ENCODE measurements at regions not wholly inside any gene's neighbourhood (a gene's known extent, or its start where the extent isn't known, plus 50 kb on each side); places are given as distances from the start of the nearest gene placed in this dataset.

DNA sequence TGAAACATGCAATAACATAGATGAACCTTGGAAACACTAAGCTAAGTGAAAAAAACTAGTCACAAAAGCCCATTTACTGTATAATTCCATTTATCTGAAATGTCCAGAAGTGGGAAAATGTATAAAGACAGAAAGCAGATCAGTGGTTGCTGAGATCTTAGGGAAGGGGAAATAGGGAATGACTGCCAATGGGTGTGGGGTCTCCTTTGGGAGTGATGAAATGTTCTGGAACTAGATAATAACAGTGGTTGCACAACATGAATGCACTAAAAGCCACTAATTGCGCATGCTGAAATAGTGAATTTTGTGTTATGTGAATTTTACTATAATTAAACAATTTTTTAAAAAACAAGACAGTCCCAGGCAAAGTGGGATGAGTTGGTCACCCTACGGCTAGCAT is 472.8 kb downstream of the CCDC171 start:
- no peak for DNase-seq (ENCODE audit: low spot score)

DNA sequence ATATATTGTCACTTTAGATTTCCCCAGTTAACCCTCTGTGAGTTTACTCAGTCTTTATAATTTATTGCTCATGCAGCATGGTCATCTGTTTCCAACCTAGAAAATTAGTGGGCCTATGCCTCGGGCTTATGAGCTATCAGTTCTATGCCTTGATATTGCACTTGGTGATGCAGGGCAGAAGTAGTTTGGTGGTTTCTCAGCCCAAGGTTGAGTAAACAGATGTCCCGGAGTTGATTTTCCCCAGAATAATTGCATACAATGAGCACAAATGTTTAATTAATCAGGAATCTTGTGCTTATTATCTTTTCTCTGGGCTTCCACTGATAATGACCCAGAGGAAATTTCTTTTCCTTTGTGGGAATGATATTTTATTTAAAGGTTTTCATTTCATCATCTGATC is 474.0 kb downstream of the CCDC171 start:
- no peak for DNase-seq (ENCODE audit: low spot score)

DNA sequence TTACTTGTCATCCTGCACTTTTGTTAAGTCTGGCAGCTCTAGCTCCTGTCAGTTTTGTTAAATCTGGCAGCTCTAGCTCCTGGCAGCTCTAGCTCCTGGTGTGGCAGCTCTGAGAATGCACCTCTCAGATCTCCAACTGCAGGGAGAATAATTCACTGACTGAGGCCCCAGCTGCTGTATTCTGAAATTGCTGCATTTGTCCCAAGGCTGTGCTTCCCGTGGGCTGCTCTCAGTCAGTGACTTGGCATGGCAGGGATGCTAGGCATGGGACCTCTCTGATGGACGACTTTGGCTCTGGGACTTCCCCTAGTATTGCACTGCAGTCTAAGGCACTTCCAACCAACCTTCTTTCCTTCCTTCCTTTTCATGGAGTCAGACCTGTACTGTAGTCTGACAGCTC is 475.7 kb downstream of the CCDC171 start:
- no peak for DNase-seq (ENCODE audit: low spot score)

DNA sequence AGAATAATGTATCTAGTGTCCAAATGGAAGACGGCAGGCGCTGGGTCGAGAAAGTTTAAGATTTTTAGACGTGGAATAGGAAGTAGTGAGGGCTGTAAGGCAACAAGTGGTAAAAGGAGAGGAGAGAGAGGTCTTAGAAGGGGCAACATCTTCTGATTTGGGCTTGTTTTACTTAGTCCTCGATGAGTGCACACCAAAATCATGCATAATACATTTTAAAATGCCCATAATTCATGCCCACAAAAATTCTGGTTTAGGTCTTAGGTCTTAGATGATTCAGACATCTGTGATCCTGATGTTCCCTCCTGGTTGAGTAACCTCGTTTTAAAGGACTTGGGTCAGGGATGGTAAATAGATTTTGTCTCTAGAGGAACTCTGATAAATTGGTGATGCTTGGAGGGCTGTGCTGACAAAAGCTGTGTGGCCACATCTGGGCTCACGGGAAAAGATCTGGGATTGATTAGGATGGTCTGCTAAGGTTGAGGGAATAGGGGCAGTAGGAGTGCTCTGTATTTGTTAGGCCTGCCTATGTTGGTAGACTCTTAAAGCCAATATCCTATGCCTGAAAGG is 476.3 kb downstream of the CCDC171 start:
- no peak for DNase-seq (ENCODE audit: low spot score)

DNA sequence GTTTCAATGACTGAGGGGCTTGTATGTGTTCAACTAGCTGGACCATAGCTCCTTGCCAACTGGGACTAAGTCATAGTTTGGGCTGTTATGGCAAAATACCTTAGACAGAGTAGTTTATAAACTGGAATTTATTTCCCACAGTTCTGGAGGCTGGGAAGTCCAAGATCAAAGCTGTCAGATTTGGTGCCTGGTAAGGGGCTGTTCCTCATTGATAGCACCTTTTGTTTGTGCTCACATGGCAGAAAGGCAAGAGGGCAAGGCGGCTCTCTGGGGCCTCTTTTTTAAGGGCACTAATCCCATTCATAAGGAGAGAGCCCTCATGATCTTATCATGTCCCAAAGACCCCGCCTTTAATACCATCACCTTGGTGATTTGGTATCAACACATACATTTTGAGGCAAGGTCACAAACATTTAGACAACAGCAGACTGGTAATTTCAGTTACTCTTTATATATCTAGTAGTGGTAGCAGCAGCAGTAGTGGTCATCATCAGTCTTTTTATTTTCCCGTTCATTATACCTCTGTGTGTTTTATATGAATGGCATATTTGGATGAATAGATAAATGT is 477.0 kb downstream of the CCDC171 start:
- DNase-seq (ENCODE audit: low spot score): no peak

DNA sequence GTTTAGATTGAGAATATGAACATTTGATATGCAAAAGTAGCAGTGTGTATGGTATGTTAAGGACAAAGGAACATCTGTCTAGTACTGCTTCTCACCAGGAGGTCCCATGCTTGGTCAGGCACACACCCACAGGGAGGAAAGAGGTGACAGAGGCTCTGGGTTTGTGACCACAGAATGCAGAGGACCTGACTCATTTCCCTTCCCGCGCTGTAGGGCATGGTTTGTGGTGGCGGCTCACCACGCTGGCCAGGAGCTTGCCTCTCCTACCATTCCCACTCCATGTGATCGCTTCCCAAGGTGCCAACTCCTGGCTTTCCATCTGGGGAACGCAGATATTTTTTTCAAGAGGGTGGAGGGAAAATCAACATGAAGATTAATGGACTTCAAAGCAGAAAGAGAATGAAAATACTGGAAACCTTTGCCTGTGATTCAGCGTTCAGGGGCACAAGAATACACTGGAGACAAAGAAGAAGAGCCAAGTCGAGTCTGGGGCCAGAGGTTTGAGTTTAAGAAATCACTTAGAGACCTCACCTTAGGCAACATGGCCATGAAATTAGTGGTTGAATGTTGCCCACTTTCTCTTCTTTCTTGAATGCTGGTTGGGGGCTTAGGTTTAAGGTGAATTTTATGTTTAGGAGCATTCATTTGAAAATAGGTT is 477.8 kb downstream of the CCDC171 start:
- DNase-seq (ENCODE audit: low spot score): no peak

DNA sequence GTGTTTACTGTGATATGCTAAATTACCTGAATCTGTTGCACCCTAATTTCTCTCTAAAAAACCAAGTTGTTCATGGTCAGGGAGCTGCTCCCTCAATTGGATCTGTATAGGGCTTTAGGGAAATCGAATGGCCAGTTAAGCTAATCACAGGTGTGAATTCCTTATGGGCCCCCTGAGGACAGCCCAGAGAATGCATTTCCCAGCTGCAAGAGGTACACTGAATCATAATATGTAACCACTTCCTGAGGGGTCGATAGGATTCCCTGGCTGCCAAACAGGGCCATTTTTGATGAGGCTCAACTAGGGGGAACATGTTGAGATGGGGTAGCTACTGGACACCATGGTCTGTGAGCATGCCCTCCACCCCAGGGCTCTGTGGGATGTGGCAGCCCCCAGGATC is 478.6 kb downstream of the CCDC171 start:
- DNase-seq (ENCODE audit: low spot score): no peak

DNA sequence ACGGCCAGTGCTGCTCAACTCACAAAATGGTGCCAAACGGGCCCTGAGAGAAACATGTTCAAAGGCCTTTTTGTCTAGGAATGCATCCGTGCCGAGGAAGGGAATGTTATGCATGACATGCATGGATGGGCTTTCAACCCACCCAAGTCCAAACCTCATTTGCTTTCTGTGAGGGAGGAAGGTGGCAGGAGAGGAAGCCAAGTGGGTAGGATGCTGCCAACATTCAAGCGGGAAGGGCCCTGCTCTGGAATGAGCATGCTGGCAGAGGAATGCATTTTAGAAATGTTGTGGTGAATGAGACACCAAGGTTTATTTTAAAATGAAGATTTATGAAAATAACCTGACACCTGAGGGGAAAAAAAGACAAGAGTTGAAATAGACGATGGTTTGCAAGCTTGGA is 479.1 kb downstream of the CCDC171 start:
- no peak for DNase-seq (ENCODE audit: low spot score)

DNA sequence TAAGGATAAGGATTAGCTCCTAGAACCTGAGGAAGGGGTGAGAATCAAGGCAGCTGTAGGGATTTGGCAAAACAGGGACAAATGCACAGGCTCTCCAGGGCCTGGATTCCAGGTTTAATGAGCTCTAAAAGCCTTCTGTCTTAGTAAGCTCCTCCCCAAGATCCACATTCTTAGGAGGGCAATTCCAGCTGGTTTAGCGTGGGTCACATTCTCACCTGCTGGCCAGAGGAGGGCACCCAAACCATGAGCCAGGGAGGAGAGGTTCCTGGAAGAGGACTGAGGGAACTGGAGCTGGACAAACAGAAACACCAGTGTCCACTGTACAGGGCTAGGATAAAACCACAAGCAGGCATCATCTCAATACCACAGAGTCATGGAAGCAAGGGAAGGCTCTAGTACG is 480.0 kb downstream of the CCDC171 start:
- no peak for DNase-seq (ENCODE audit: low spot score)

DNA sequence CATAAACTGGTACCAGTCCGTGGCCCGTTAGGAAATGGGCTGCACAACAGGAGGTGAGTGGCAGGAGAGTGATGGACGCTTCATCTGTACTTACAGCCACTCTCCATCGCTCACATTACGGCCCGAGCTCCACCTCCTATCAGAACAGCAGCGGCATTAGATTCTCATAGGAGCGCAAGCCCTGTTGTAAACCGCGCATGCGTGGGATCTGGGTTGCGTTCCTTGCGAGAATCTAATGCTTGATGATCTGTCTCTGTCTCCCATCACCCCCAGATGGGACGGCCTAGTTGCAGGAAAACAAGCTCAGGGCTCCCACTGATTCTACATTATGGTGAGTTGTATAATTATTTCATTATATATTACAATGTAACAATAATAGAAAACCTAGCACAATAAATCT is 480.4 kb downstream of the CCDC171 start:
- DNase-seq (ENCODE audit: low spot score): no peak

DNA sequence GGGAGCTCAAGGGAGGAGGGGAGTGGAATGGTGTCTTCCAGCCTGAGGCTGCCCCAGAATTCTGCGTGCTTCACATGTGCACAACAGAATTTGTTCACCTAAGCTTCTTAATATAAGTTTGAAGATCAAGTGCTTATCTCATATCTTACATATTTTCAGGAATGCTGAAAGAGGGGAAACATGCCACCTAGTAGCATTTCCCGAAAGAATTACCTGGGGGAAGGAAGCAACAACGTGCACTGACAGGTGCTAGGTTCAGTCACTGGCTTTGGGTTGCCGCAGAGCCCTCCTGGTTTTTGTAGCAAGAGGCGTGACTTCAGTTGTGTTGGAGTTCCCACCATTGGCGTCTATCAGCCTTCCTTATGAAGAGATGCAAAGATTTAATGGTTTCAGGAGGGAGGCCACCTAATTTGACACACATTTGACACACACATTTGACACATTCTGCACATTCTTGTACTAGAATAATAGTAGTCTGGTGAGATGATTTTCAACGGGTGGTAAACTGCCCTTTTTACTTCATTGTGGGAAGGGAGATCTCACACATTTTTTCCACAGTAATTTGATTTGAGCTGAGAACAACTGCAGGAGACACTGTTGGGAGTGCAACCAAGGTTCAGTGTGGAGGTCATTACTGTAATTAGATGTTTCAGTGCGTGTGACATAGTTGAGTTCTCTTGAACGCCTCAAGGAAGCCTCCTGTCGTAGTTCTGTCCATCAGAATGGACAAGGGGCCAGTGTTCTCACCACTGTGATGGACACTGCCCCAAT is 481.3 kb downstream of the CCDC171 start:
- DNase-seq (ENCODE audit: low spot score): no peak

DNA sequence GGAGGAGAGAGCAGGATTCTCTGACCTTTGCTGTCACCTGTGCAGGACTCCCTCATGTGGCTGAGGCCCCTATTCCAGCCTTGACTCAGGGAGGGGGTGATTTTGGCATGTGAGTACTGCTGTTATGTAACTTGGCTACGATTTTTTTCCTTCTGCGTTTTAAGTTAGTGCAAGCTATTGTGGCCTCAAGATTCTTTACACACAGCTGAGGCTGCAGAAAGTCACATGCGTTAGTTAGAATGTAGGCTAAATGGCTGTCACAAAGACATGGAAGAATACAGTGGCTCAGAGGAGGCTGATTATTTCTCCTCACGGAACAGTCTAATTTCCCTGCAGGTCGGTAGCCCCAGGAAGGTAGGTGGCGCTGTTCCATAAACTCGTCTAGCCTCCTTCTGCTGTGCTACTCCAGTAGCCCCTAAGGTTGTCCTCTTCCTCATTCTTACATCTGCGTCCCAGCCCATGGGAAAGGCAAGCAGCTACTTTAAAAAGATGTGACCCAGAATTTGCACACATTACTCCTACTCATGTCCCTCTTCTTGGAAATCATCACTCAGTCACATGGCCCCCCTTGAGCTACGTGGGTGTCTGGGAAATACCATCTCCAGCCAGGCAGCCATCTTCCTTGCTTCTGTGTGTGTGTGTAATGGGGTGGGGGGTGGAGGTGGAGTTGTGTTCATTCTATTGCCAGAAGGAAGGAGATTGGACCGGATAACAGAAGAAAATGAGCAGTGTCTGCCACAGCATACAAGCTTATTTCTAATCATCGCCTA is 486.6 kb downstream of the CCDC171 start:
- DNase-seq (ENCODE audit: low spot score): peak; percentile 14

DNA sequence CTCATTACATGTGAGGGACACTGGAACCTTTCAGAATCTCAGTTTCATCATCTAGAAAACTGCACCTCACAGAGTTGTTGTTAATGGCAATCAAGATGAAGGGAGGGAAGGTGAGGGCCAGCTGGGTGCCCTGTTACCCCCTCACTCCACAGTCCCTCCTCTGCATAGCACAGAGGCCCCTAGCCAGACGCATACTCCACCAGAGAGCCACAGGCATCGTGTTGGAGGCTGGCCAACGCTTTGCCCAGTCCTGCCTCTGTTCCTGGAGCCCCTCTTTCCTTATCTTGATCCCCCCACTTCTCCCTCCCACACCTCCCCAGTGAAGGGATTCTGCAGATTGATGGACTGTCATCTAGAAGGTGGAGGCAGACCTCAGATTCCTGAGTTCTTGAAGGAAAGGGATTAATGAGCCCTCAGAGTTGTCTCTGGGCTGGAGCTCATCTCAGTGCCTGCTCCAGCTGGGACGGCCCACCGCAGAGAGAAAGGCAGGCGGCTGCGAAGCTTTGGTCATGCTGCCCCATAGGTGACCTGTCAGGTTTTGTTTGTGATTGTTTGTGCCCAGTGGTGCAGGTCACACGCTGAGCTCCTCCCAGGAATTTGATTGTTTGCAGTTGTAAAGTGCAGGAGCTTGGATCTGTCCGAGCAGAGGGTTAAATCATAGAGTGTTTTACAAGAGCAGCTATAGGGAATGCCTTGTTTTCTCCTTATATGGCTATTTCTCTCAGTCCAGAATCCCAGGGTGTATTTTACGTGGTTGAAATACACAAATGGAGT is 487.3 kb downstream of the CCDC171 start:
- no peak for DNase-seq (ENCODE audit: low spot score)

DNA sequence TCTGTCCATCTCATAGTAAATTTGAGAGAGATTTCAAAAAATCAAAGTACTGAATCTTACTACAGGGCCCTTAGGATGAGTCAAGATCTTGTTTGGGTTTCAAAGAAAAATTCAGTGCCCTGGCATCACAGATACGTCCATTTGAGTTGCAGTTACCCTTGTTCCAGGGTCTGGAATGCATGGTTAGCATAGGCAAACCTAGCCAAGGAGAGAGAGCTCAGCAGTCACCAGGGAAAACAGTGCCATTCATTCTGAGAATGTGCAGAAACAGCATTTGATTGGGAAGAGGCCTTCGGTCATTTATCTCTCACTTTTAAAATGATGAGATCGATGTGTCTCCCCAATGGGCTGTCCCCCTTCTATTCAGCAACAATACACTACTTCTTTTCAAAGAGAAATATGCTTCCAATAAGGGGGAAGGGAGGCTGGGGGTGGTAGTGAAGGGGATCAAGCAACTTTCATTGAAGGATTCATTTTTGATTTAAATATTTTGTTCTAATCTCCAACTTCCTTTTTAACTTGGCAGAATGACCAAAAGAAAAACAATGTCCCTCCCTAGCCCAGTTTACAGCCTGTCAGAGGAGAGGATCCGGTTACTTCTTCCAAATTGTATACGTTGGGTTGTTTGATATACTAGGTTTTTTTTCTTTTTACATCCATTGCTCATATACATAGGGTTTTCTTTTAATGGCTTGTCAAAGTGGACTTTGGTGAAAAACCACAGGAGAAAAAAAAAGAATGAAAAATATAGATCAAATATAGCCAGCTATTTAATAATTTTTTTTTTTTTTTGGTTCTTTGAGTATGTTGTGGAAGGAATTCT is 491.1 kb downstream of the CCDC171 start:
- DNase-seq (ENCODE audit: low spot score): no peak

DNA sequence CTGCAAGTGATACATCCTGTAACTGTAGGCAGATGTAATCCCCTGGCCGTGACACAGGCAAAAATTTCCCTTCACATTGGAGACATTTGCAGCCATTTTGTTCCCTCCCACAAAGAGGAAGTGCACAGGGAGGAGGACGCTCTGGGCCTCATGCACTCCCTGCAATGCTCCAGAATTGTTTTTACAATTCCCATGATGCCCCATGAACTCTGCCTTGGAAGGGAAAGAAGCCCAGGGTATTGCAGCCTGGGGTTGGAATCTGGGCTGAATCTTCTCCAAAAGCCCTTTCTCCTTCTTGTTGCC is 491.7 kb downstream of the CCDC171 start:
- no peak for DNase-seq (ENCODE audit: low spot score)

DNA sequence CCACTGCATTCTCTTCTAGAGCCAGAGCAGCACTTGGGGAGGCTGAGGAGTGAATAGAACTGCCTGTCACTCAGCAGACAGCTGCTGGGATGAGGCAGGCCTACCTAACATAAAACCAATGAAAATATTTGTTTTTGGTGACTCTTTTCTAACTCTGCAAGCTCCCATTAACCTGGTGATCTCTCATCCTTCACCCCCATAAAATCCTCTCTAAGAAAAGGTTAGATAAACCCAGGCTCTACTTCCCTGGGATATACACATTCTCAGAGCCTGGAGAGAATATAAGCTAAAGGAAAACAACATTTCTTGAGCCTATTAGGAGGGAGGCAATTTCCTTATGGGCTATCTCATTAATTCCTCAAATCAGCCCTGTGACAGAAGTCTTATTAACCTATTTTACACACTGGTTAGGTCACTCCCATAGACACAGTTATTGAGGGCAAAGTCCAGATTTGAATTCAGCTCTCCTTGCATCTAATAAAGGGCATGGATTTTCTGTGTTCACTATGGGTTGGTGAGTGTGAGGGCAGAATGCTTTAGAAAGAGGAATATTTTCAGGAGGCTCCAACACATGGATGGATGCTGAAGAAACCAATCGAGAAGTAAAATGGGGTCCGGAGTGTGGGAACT is 492.9 kb downstream of the CCDC171 start:
- DNase-seq (ENCODE audit: low spot score): no peak

DNA sequence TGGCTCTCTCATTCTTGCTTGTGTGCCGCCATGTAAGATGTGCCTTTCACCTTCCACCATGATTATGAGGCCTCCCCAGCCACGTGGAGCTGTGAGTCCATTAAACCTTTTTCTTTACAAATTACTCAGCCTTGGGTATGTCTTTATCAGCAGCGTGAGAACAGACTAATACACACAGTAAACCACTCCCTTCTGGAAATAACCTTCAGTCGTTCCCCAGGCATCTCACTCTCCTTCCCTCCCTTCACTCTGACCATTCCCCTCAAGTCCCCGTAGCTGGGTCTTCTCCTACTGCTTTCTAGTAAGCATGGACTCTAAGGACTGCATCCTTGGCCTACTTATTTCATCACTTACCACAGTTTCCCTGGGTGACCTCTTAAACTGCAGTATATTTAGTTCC is 493.9 kb downstream of the CCDC171 start:
- DNase-seq (ENCODE audit: low spot score): no peak

DNA sequence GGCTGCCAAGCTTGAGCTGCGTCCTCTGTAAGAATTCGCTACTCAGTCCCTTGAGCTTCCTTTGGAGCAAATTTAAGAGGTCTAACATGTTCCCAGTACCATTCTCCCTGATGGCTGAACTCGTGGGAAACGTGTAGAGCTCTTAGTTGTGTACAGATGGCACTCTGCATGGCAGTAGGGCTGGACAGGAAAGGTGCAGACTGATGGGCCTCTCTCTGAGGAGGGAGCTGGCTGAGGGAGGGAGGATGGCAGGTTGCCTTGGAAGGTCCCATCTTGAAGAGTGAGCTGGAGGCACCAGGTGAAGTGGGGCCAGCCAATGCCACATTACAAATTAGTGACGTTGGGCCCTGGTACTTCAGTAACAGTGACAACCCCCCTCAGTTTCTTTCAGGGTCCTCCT is 495.3 kb downstream of the CCDC171 start:
- no peak for DNase-seq (ENCODE audit: low spot score)

DNA sequence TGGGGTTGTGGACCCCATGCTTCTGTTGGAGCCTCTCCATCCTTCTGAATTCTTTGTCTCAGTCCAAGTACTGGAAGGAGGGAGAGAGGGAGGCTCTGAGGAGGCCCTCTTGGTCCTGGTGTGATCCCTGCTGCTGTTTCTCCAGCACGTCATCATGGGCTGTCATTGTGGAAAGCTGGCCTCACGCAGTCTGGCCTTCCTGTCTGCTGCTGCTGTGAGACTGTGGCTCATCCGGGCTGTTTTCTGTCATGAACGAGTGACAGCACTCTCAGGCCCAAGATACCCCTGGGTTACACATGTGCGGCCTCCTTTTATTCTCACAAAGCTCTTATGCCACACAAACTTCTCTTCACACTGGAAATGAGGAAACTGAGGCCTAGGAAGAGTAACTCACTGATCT is 499.3 kb downstream of the CCDC171 start:
- no peak for DNase-seq (ENCODE audit: low spot score)

DNA sequence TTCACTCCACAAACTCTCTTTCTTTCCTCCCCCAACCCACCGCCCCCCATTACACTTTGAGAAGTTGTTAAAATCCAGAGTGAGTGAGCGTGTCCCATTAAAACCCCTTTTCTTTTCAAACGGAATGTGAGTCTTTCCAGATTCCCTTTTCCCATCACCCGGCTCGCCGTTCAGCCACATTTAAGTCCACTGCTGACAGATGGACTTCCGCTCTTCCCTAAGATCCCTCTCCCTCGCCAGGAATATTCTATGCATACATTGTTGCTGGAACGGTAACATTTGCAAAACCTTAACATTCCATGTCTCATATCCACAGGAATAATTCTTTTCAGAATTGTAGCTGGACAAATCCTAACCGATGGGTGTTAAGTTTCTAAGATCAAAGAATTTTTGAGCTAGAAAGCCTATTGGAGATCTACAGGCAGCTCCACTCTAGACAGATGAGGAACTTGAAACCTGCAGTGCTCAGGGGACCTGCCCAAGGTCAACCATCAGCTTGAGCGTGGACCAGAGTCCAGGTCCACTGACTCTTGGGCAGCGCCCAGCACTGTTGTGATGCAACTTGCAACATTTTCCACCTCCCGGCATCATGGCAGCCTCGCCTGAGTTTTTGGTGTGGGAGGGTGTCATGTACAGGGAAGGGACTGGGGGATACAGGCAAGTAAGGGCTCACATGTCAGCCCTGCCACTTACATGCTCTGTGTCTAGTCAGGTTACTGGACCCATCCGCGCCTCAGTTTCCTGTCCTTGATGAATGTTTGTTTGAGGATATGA is 500.1 kb downstream of the CCDC171 start:
- no peak for DNase-seq (ENCODE audit: low spot score)
